ENCODE measurements at regions not wholly inside any gene's neighbourhood (a gene's known extent, or its start where the extent isn't known, plus 50 kb on each side); places are given as distances from the start of the nearest gene placed in this dataset.
"Not testable (repeated sequence)": the region's sequence is repeated elsewhere in the genome, so short reads cannot be mapped to it uniquely, and the experiment has no call there.

- DNase-seq (ENCODE audit: low read depth, low spot score): no peak
Measured at GRCh38 chr6:85016726-85017125, 252.3 kb upstream of the TBX18 start.

- DNase-seq (ENCODE audit: low read depth, low spot score): no peak
Measured at GRCh38 chr6:85015396-85015990, 251.1 kb upstream of the TBX18 start.

GRCh38 chr6:85010865-85011264 is 246.5 kb upstream of the TBX18 start:
- no peak for DNase-seq (ENCODE audit: low read depth, low spot score)

DNA sequence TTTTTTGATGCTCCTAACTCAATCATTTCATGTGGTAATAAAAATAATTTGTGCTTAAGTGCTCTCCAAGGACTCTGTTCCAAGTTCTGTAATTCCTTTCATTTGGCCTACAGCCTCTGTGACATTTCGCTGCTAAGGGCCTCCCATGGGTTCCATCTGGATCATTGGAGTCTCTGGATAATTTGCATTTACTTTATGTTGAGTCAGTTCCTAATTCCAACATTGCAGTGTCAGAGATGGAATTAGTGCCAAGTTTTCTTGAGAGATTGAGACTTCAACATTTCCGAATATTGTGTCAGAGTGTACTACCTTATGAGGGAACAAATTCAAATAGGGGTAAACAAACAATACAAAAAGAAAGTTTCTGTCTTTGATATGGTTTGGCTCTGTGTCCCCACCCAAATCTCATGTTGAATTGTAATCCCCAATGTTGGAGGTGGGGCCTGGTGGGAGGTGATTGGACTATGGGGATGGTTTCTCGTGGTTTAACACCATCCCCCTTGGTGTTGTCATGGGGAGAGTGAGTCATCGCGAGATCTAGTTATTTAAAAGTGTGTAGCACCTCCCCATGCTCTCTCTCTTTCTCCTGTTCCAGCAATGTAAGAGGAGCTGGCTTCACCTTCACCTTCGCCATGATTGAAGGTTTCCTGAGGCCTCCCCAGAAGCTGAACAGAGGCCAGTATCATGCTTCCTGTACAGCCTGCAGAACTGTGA is 244.1 kb upstream of the TBX18 start:
- DNase-seq (ENCODE audit: low read depth, low spot score): no peak

GRCh38 chr6:85006362-85006761 is 242.0 kb upstream of the TBX18 start:
- no peak for DNase-seq (ENCODE audit: low read depth, low spot score)

GRCh38 chr6:85005494-85005893 is 241.1 kb upstream of the TBX18 start:
- no peak for DNase-seq (ENCODE audit: low read depth, low spot score)

- no peak for DNase-seq (ENCODE audit: low read depth, low spot score)
Measured at GRCh38 chr6:85004361-85004995, 240.1 kb upstream of the TBX18 start.

DNA sequence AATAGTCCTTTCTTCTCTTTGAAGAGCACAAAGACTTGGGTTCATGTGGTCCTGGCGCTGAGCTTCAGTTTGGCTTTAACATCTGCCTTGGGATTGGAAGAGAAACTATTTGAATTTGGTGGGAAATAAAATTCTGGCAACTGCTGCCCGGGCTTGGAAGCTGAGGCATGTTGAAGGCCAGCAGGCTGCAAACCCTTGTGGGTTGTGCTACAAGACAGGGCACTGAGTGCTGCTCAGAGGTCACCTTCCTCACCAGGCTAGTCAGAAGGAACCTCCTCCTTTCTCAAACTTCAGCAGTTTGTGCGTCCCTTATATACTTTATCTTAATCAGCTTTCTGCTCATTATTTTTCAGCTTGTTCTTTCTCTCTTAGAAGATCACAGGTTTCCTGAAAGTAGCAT is 238.4 kb upstream of the TBX18 start:
- DNase-seq (ENCODE audit: low read depth, low spot score): no peak

- no peak for DNase-seq (ENCODE audit: low read depth, low spot score)
Measured at GRCh38 chr6:85000001-85000400, 235.6 kb upstream of the TBX18 start.

DNA sequence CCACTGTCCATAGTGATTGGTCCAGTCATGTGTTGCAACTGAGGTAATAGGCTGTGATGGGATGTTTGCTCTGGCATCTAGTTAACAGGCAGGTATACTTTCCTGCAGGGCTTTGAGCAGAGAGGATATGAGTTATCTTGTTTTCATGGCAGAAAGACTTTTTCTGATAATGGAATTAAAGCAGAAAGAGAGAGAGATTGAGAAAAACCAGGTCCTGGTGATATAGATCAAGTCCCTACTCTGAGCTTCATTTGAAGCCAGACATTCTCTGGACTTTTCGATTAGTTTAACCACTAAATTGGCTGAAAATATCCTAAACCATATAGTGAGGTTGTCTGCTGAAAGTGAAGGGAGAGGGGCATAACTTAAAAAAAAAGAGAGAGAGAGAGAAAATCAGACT is 233.8 kb upstream of the TBX18 start:
- no peak for DNase-seq (ENCODE audit: low read depth, low spot score)

DNA sequence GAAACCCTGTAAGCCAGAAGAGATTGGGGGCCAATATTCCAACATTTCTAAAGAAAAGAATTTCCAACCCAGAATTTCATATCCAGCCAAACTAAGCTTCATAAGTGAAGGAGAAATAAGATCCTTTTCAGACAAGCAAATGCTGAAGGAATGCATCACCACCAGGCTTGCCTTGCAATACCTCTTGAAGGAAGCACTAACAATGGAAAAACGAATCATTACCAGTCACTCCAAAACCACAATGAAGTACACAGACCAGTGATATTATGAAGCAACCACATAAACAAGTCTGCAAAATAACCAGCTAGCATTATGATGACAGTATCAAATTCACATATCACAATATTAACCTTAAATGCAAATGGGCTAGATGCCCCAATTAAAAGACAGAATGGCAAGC is 224.4 kb upstream of the TBX18 start:
- not testable (repeated sequence) for DNase-seq (ENCODE audit: low read depth, low spot score)

GRCh38 chr6:84985490-84985889 is 221.1 kb upstream of the TBX18 start:
- DNase-seq (ENCODE audit: low read depth, low spot score): not testable (repeated sequence)

- DNase-seq (ENCODE audit: low read depth, low spot score): no peak
Measured at GRCh38 chr6:84979541-84979940, 215.1 kb upstream of the TBX18 start.

- no peak for DNase-seq (ENCODE audit: low read depth, low spot score)
Measured at GRCh38 chr6:84977363-84977705, 212.9 kb upstream of the TBX18 start.

GRCh38 chr6:84976526-84977362 is 212.3 kb upstream of the TBX18 start:
- no peak for DNase-seq (ENCODE audit: low read depth, low spot score)

GRCh38 chr6:84975316-84975715 is 210.9 kb upstream of the TBX18 start:
- no peak for DNase-seq (ENCODE audit: low read depth, low spot score)

DNA sequence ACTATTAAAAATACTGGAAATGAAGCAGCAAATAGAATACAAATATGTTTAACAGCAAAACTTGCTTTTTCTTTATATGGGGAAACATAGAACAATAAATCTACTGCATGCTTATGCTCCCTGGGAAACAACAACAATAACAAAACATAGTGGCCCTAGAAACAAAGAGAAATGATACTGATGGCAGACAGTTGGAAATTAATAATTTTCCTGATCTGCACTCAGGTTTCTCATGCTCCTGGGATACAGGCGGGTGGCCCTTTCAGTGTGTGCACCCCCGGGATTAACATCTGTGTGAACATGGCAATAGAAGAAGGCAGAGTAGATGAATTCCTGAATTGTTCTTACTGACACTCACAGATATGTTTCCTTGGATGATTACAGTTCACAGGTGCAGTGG is 209.2 kb upstream of the TBX18 start:
- DNase-seq (ENCODE audit: low read depth, low spot score): no peak

GRCh38 chr6:84967965-84968364 is 203.6 kb upstream of the TBX18 start:
- DNase-seq (ENCODE audit: low read depth, low spot score): no peak

DNA sequence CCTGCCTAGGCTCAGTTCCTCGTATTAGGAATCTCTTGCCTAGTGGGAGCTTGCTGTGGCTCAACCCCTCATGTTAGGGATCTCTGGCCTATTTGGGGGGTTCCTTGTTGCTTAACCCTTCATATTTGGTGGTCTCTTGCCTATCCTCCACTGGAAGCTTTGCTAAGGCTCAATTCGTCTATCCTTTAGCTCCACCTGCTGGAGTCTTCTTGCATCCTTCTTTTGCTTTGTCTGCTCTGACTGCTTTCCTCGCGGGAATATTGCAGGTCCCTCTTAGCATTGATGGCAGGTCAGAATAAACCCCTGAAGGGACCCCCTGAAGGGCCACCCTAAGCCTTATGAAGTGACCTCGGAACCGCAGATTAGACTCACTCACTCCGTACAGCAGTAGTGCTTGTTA is 203.0 kb upstream of the TBX18 start:
- no peak for DNase-seq (ENCODE audit: low read depth, low spot score)

DNA sequence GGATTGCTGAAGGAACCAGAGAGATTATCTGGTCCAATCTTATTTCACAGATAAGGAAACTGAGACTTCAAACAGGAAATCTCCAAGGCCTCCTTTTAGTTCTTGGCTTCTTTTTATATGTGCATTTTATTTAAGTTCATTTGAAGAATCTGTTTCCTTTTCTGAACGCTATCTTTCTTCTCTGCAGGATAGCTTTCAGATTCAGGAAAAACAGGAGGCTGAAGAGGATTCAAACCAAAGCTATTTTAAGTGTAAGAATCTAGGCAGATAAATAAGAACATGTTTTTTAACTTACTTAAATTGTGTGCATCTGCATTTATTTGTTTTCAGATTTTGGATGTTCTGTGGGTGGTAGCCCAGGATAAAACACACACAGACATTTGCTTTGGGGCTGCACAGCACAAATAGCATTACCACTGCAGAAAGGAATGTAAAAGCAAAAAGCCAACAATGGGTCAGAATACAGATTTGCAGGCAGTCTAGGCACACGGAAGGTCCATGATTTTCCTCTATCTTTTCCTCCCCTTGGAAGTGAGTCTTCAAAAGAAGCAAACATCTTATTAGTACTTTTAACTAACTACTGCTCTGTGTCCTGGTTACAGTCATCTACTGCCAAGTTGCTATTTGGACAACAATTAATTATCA is 188.8 kb upstream of the TBX18 start:
- no peak for DNase-seq (ENCODE audit: low read depth, low spot score)

DNA sequence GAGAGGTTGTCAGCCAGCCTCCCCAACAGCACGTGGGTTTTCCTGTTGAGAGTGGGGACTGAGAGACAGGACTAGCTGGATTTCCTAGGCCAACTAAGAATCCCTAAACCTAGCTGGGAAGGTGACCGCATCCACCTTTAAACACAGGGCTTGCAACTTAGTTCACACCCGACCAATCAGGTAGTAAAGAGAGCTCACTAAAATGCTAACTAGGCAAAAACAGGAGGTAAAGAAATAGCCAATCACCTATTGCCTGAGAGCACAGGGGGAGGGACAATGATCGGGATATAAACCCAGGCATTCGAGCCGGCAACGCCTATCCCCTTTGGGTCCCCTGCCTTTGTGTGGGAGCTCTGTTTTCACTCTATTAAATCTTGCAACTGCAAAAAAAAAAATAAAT is 180.5 kb upstream of the TBX18 start:
- not testable (repeated sequence) for DNase-seq (ENCODE audit: low read depth, low spot score)

- no peak for DNase-seq (ENCODE audit: low read depth, low spot score)
Measured at GRCh38 chr6:84943905-84944304, 179.5 kb upstream of the TBX18 start.

All from activated naive CD8-positive, alpha-beta T cell treated with anti-CD3 and anti-CD28 coated beads, Interleukin-2, amount 50 U/mL, for 16 hours (primary cell).